Myocyte (in vitro differentiated cells): ENCODE measurements at regions not wholly inside any gene's neighbourhood (a gene's known extent, or its start where the extent isn't known, plus 50 kb on each side); places are given as distances from the start of the nearest gene placed in this dataset.

Experiments used
- DNase-seq: peaks from one replicate; pipeline ENCODE4 v3.0.0-alpha.2; 2012; ENCODE audit warnings: low read depth

GRCh38 chr12:14148489-14149270 lies 167.3 kb upstream of the GRIN2B start:
- no peak for DNase-seq

- no peak for DNase-seq
Observed at GRCh38 chr12:14153803-14154202, 172.4 kb upstream of the GRIN2B start.

GRCh38 chr12:14156606-14157005 lies 175.2 kb upstream of the GRIN2B start:
- DNase-seq = no peak

GRCh38 chr12:14157088-14157747 lies 175.8 kb upstream of the GRIN2B start:
- no peak for DNase-seq

- no peak for DNase-seq
Observed at GRCh38 chr12:14164266-14164665, 182.9 kb upstream of the GRIN2B start.

- DNase-seq = peak; percentile 77
Observed at GRCh38 chr12:14167005-14167628, 185.7 kb upstream of the GRIN2B start.

- DNase-seq = peak; percentile 33
Observed at GRCh38 chr12:14169281-14169680, 187.9 kb upstream of the GRIN2B start.

GRCh38 chr12:14171106-14171505 lies 189.7 kb upstream of the GRIN2B start:
- DNase-seq = no peak

- no peak for DNase-seq
Observed at GRCh38 chr12:14175206-14175605, 190.3 kb upstream of the ATF7IP start.

- DNase-seq = peak; percentile 89
Observed at GRCh38 chr12:14185427-14186192, 179.9 kb upstream of the ATF7IP start.

GRCh38 chr12:14186193-14186502 lies 179.3 kb upstream of the ATF7IP start:
- DNase-seq = no peak

- DNase-seq = no peak
Observed at GRCh38 chr12:14187002-14187401, 178.5 kb upstream of the ATF7IP start.

- DNase-seq = no peak
Observed at GRCh38 chr12:14187966-14188365, 177.5 kb upstream of the ATF7IP start.

- no peak for DNase-seq
Observed at GRCh38 chr12:14188744-14189143, 176.7 kb upstream of the ATF7IP start.

- no peak for DNase-seq
Observed at GRCh38 chr12:14190694-14191093, 174.8 kb upstream of the ATF7IP start.

GRCh38 chr12:14191612-14192011 lies 173.9 kb upstream of the ATF7IP start:
- DNase-seq = no peak

GRCh38 chr12:14193639-14194038 lies 171.8 kb upstream of the ATF7IP start:
- DNase-seq = peak; percentile 86

GRCh38 chr12:14194572-14194971 lies 170.9 kb upstream of the ATF7IP start:
- DNase-seq = no peak

GRCh38 chr12:14199455-14200198 lies 165.9 kb upstream of the ATF7IP start:
- no peak for DNase-seq

- no peak for DNase-seq
Observed at GRCh38 chr12:14200598-14200997, 164.9 kb upstream of the ATF7IP start.

GRCh38 chr12:14201291-14201690 lies 164.2 kb upstream of the ATF7IP start:
- no peak for DNase-seq
